Transverse colon (tissue), 4 donors: ENCODE measurements at regions not wholly inside any gene's neighbourhood (a gene's known extent, or its start where the extent isn't known, plus 50 kb on each side); places are given as distances from the start of the nearest gene placed in this dataset.
"Not testable (repeated sequence)": the region's sequence is repeated elsewhere in the genome, so short reads cannot be mapped to it uniquely, and the experiment has no call there.

Experiments used
- CTCF ChIP-seq, 5 experiments: fragments of 200-600 bp in 3 of 5; fragments of 450-650 bp in 2 of 5; sonication (generic) in 3 of 5; IDR thresholded peaks; 1 replicate in 2 of 5; 2 replicates in 3 of 5; pipeline ENCODE4 v1.5.1; 2016 to 2017; ENCODE audit warnings: antibody characterized with exemption in 5 of 5, inconsistent platforms in 3 of 5, mild to moderate bottlenecking in 2 of 5, moderate library complexity in 1 of 5
- EP300 ChIP-seq: sonication (generic); formaldehyde crosslinking; IDR thresholded peaks from one replicate; pipeline ENCODE4 v1.6.1; 2017; ENCODE audit warnings: antibody characterized with exemption, low read depth
- POLR2A ChIP-seq: fragments of 450-650 bp; IDR thresholded peaks from one replicate; pipeline ENCODE4 v1.6.1; 2016; ENCODE audit warnings: antibody characterized with exemption, mild to moderate bottlenecking, moderate library complexity
- POLR2AphosphoS5 ChIP-seq, 3 donors: sonication (generic); formaldehyde crosslinking; IDR thresholded peaks; one replicate each; pipeline ENCODE4 v1.6.1; 2016; ENCODE audit warnings: antibody characterized with exemption in 3 of 3

GRCh38 chr14:38634913-38635312 lies 379.0 kb upstream of the CLEC14A start:
- not testable (repeated sequence) for TF ChIP-seq CTCF (IDR thresholded peaks at IDR 0.05); POLR2A; EP300; POLR2AphosphoS5 (IDR thresholded peaks at IDR 0.05)
